K562 (cell line): ENCODE measurements at regions not wholly inside any gene's neighbourhood (a gene's known extent, or its start where the extent isn't known, plus 50 kb on each side); places are given as distances from the start of the nearest gene placed in this dataset.

Source experiments
- ATAC-seq: fragments of 200-7000 bp; cut with Tn5 transposase; 3 replicates; pipeline ENCODE4 v1.9.1; 2020; ENCODE audit warnings: moderate library complexity
- BruUV-seq: library from RNA; stranded (reverse); fragments of 400-500 nt; replicated peaks from 2 replicates; lab custom pipeline; 2021; lab: Mats Ljungman, UMichigan
- CTCF ChIA-PET: fragments of 300-600 bp; formaldehyde crosslinking; extraction: SDS; loops from one replicate; lab custom pipeline; 2021; ENCODE audit warnings: low intra/inter-chr PET ratio; lab: Yijun Ruan, JAX
- POLR2A ChIA-PET: fragments of 300-600, 350-650 bp; sonication (Branson Sonifier 250); formaldehyde crosslinking; extraction: SDS; loops from one replicate; lab custom pipeline; 2021; ENCODE audit warnings: antibody characterized with exemption, inconsistent platforms; lab: Yijun Ruan, JAX
- DNase-seq, 4 experiments: peaks; one replicate each; pipeline versions ENCODE4 v3.0.0 to v3.0.0-alpha.2; 2011 to 2018; ENCODE audit warnings: low spot score in 3 of 4, mixed read lengths in 3 of 4; ENCODE audit errors: extremely low read depth in 1 of 4
- FAIRE-seq: peaks from 2 replicates; lab custom pipeline; 2011; peaks lifted over from hg19 to GRCh38; lab: Jason Lieb, UNC
- H2AFZ ChIP-seq: 2 replicates; pipeline ENCODE4 v1.6.0; 2011; ENCODE audit warnings: low read depth, low read length, control low read depth, inconsistent platforms
- H3K27ac ChIP-seq: fragments of 200-600 bp; 3 replicates; pipeline ENCODE4 v1.8.0; 2011; ENCODE audit warnings: low read depth, mild to moderate bottlenecking, control low read depth, inconsistent platforms, low read length, moderate library complexity, mixed read lengths; ENCODE audit errors: extremely low read depth
- H3K27me3 ChIP-seq, 2 experiments: fragments of 300-600 bp in 1 of 2; 2 replicates in 1 of 2; 3 replicates in 1 of 2; pipeline versions ENCODE4 v1.6.0 to v1.8.0; 2011; ENCODE audit warnings: inconsistent platforms in 2 of 2, low read length in 2 of 2, mild to moderate bottlenecking in 1 of 2, mixed read lengths in 1 of 2, moderate library complexity in 1 of 2; ENCODE audit not compliant: control insufficient read depth in 2 of 2, insufficient read depth in 2 of 2
- H3K36me3 ChIP-seq: fragments of 300-600 bp; 3 replicates; pipeline ENCODE4 v1.8.0; 2011; ENCODE audit warnings: mild to moderate bottlenecking, low read length, inconsistent platforms; ENCODE audit not compliant: control insufficient read depth, insufficient read depth
- H3K4me1 ChIP-seq, 2 experiments: fragments of 200-600 bp in 1 of 2; replicated peaks in 1 of 2; 2 replicates in 1 of 2; 3 replicates in 1 of 2; pipeline versions ENCODE4 v1.5.1 to v1.8.0; 2011; ENCODE audit warnings: inconsistent platforms in 2 of 2, low read length in 2 of 2, mild to moderate bottlenecking in 1 of 2, mixed read lengths in 1 of 2, moderate library complexity in 1 of 2; ENCODE audit not compliant: control insufficient read depth in 2 of 2, insufficient read depth in 2 of 2
- H3K4me2 ChIP-seq: 2 replicates; pipeline ENCODE4 v1.6.1; 2011; ENCODE audit warnings: low read length, control low read depth, inconsistent platforms, mixed read lengths; ENCODE audit not compliant: insufficient read depth
- H3K4me3 ChIP-seq: fragments of 200-600 bp; sonication (generic), shearing (Covaris generic); 2 replicates; pipeline ENCODE4 v1.5.1; 2016; ENCODE audit warnings: control low read depth, inconsistent platforms
- H3K79me2 ChIP-seq: fragments of 200-600 bp; 3 replicates; pipeline ENCODE4 v1.8.0; 2011; ENCODE audit warnings: low read length, inconsistent platforms; ENCODE audit not compliant: control insufficient read depth, insufficient read depth
- H3K9ac ChIP-seq, 2 experiments: 2 replicates each; pipeline versions ENCODE4 v1.6.0 to v1.6.1; 2011; ENCODE audit warnings: low read depth in 2 of 2, low read length in 2 of 2, control low read depth in 1 of 2, inconsistent platforms in 1 of 2, mild to moderate bottlenecking in 1 of 2, mixed read lengths in 1 of 2; ENCODE audit not compliant: insufficient read depth in 1 of 2
- H3K9me1 ChIP-seq: one replicate; pipeline ENCODE4 v1.6.0; 2011; ENCODE audit warnings: inconsistent platforms, mild to moderate bottlenecking, low read length, moderate library complexity; ENCODE audit not compliant: control insufficient read depth, insufficient read depth
- H3K9me3 ChIP-seq: replicated peaks from 2 replicates; pipeline ENCODE4 v1.5.1; 2011; ENCODE audit warnings: low read depth, low read length, inconsistent platforms; ENCODE audit not compliant: control insufficient read depth, insufficient read depth
- H4K20me1 ChIP-seq: replicated peaks from 2 replicates; pipeline ENCODE4 v1.6.1; 2011; ENCODE audit warnings: low read length, inconsistent platforms, mixed read lengths; ENCODE audit not compliant: control insufficient read depth, insufficient read depth
- ARNT ChIP-seq, 2 experiments: fragments of 450-650 bp; IDR thresholded peaks; 2 replicates each; pipeline ENCODE4 v1.6.1; 2016; ENCODE audit warnings: mild to moderate bottlenecking in 1 of 2
- BDP1 ChIP-seq: IDR thresholded peaks from 3 replicates; pipeline ENCODE4 v1.6.1; 2011; ENCODE audit not compliant: insufficient read length, insufficient read depth
- CEBPZ ChIP-seq: fragments of 150-350 bp; IDR thresholded peaks from 2 replicates; pipeline ENCODE4 v1.6.1; 2014; ENCODE audit warnings: low read depth, mild to moderate bottlenecking, low read length, borderline replicate concordance
- DPF2 ChIP-seq: fragments of 450-650 bp; IDR thresholded peaks from 2 replicates; pipeline ENCODE4 v1.6.1; 2016
- HDAC8 ChIP-seq: fragments of 450-650 bp; IDR thresholded peaks from 2 replicates; pipeline ENCODE4 v1.6.1; 2016; ENCODE audit warnings: mild to moderate bottlenecking, missing genetic modification characterization, moderate library complexity, missing compliant biosample characterization
- HOMEZ ChIP-seq: fragments of 250-450 bp; sonication (Bioruptor Pico); IDR thresholded peaks from 2 replicates; pipeline ENCODE4 v1.4.0; 2020; ENCODE audit warnings: mild to moderate bottlenecking, moderate library complexity
- ILF3 ChIP-seq: fragments of 450-650 bp; IDR thresholded peaks from 2 replicates; pipeline ENCODE4 v1.6.1; 2018; ENCODE audit warnings: antibody characterized with exemption, mild to moderate bottlenecking, moderate library complexity, borderline replicate concordance
- KAT7 ChIP-seq: sonication (generic); formaldehyde crosslinking; IDR thresholded peaks from 2 replicates; pipeline ENCODE4 v1.8.0; 2022; ENCODE audit warnings: missing genetic modification reagents, mild to moderate bottlenecking, borderline replicate concordance
- KDM4B ChIP-seq, 2 experiments: fragments of 450-650 bp in 1 of 2; sonication (generic) in 1 of 2; IDR thresholded peaks; 2 replicates each; pipeline ENCODE4 v1.6.1; 2016 to 2017; ENCODE audit warnings: borderline replicate concordance in 2 of 2, antibody characterized with exemption in 1 of 2, low read depth in 1 of 2, mild to moderate bottlenecking in 1 of 2
- NBN ChIP-seq: fragments of 450-650 bp; IDR thresholded peaks from 2 replicates; pipeline ENCODE4 v1.6.1; 2016; ENCODE audit warnings: low read depth, mild to moderate bottlenecking
- NFATC3 ChIP-seq: fragments of 450-650 bp; IDR thresholded peaks from 2 replicates; pipeline ENCODE4 v1.6.1; 2017; ENCODE audit warnings: mild to moderate bottlenecking
- PHF8 ChIP-seq: fragments of 200-600 bp; sonication (generic); IDR thresholded peaks from 2 replicates; pipeline ENCODE4 v1.6.1; 2012; ENCODE audit warnings: mixed run types, mild to moderate bottlenecking, inconsistent platforms, low read length, moderate library complexity, borderline replicate concordance
- RBM34 ChIP-seq: fragments of 200-400 bp; formaldehyde crosslinking; IDR thresholded peaks from 2 replicates; pipeline ENCODE4 v1.6.1; 2018; ENCODE audit warnings: low read length, borderline replicate concordance; ENCODE audit not compliant: insufficient read depth
- ZC3H8 ChIP-seq: fragments of 450-650 bp; IDR thresholded peaks from 2 replicates; pipeline ENCODE4 v1.6.1; 2017
- ZNF143 ChIP-seq: sonication (generic); formaldehyde crosslinking; IDR thresholded peaks from 2 replicates; pipeline ENCODE4 v1.9.0; 2022; ENCODE audit warnings: mild to moderate bottlenecking, missing genetic modification reagents
- WGBS: fragments of 100-300 bp; shearing (Covaris generic); methylation state at CpG from one replicate; pipeline ENCODE4 v1.1.6; 2016; ENCODE audit warnings: low coverage, mixed read lengths; ENCODE audit not compliant: insufficient coverage; ENCODE audit errors: missing lambda C conversion rate; 5-methylcytosine and 5-hydroxymethylcytosine counted together
- in situ Hi-C: fragments of 300-500 bp; cut with MboI; formaldehyde crosslinking; loops from 4 replicates; pipeline ENCODE4 v1.15.0; 2018; ENCODE audit warnings: inconsistent platforms, mixed read lengths
- intact Hi-C: fragments of 100-400 bp; cut with micrococcal nuclease; formaldehyde crosslinking; loops from 2 replicates; pipeline ENCODE4 v1.14.2; 2022
- TF ChIP-seq, protein P1 (sequence below): fragments of 250-450 bp; sonication (Bioruptor Pico); IDR thresholded peaks from 2 replicates; pipeline ENCODE4 v1.6.1; 2021; ENCODE audit warnings: mild to moderate bottlenecking

DNA sequence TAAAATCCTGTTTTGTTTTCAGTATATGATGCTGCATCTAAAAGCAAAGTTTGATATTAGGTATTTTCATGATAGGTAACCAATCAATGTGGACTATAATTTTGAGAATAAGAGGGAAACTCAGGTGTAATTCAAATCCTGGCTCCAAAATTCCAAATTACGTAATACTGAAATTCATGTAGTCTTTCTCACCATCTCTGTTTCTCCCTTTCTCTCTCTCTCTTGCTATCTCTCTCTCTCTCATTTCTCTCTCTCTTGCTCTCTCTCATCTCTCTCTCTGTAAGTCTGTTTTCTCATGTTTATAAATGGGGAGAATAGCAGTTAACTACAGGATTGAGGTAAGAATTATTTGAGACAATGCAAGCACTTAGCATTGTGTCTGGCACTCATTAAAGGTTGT lies 401.1 kb upstream of the TLE4 start:
- CTCF ChIA-PET = no interaction called here
- H4K20me1 ChIP-seq = no peaks in the 10 kb centered on the region
- no peak overlapping the region for H3K9ac ChIP-seq
- 0% methylated on average over 1 of the region's 1 CpG for WGBS
- H3K27me3 ChIP-seq = no peaks in the 10 kb centered on the region
- TF ChIP-seq ZNF143 (CRISPR knock-in tag) (no peak), PHF8 (no peak), BDP1 (no peak), DPF2 (no peak), RBM34 (no peak), ARNT (IDR thresholded peaks at IDR 0.05) (no peak), NFATC3 (no peak), ILF3 (no peak), HOMEZ (CRISPR knock-in tag) (no peak), CEBPZ (no peak), KAT7 (CRISPR knock-in tag) (no peak), ZC3H8 (no peak), HDAC8 (tag) (no peak), NBN (no peak), KDM4B (IDR thresholded peaks at IDR 0.05; ENCODE audit: borderline replicate concordance in 2 of 2, low read depth in 1 of 2) (no peak)
- TF ChIP-seq, protein P1, sequence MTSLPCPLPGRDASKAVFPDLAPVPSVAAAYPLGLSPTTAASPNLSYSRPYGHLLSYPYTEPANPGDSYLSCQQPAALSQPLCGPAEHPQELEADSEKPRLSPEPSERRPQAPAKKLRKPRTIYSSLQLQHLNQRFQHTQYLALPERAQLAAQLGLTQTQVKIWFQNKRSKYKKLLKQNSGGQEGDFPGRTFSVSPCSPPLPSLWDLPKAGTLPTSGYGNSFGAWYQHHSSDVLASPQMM (CRISPR knock-in tag) = no peak
- TF ChIP-seq, all 486 proteins: peak for 0
- no TSS peak for BruUV-seq
- Histone ChIP-seq H3K4me1 (no peaks in the 10 kb centered on the region), H2AFZ (no peak overlapping the region), H3K9me3 (no peaks in the 10 kb centered on the region), H3K4me2 (no peak overlapping the region), H3K4me3 (no peak overlapping the region), H3K9me1 (no peaks in the 10 kb centered on the region), H3K79me2 (no peaks in the 10 kb centered on the region), H3K36me3 (no peaks in the 10 kb centered on the region), H3K27ac (no peak overlapping the region)
- DNase-seq (no peak), FAIRE-seq (no peak), ATAC-seq (no peak)
- intact Hi-C loops (no loop called here), in situ Hi-C loops (no loop called here)
- POLR2A ChIA-PET = no interaction called here
